CD14-positive monocyte (primary cell): ENCODE measurements at regions not wholly inside any gene's neighbourhood (a gene's known extent, or its start where the extent isn't known, plus 50 kb on each side); places are given as distances from the start of the nearest gene placed in this dataset.

Source experiments
- DNase-seq, 3 donors: peaks; one replicate each; pipeline ENCODE4 v3.0.0-alpha.2; 2011 to 2022
- H2AFZ ChIP-seq: 2 replicates; pipeline ENCODE4 v1.6.0; 2012; ENCODE audit warnings: mild to moderate bottlenecking, low read depth, low read length, inconsistent platforms; ENCODE audit not compliant: insufficient read depth, poor library complexity, severe bottlenecking
- H3K27ac ChIP-seq, 2 donors: 1 replicate in 1 of 2; 2 replicates in 1 of 2; pipeline ENCODE4 v1.5.1; 2012 to 2013; ENCODE audit warnings: low read length in 2 of 2, control low read depth in 1 of 2, inconsistent platforms in 1 of 2, low read depth in 1 of 2, mild to moderate bottlenecking in 1 of 2
- H3K27me3 ChIP-seq, 2 donors: one replicate each; pipeline versions ENCODE4 v1.6.0 to v1.6.1; 2011 to 2013; ENCODE audit warnings: low read length in 2 of 2; ENCODE audit not compliant: control insufficient read depth in 2 of 2, insufficient read depth in 2 of 2
- H3K36me3 ChIP-seq, 2 donors: replicated peaks in 1 of 2; 1 replicate in 1 of 2; 2 replicates in 1 of 2; pipeline versions ENCODE4 v1.5.1 to v1.6.1; 2012 to 2013; ENCODE audit warnings: low read length in 2 of 2, control low read depth in 1 of 2, inconsistent platforms in 1 of 2, mild to moderate bottlenecking in 1 of 2; ENCODE audit not compliant: insufficient read depth in 2 of 2, control insufficient read depth in 1 of 2
- H3K4me1 ChIP-seq, 2 donors: 1 replicate in 1 of 2; 2 replicates in 1 of 2; pipeline versions ENCODE4 v1.5.1 to v1.6.1; 2012 to 2013; ENCODE audit warnings: low read length in 2 of 2, control low read depth in 1 of 2, inconsistent platforms in 1 of 2, mild to moderate bottlenecking in 1 of 2, moderate library complexity in 1 of 2; ENCODE audit not compliant: insufficient read depth in 2 of 2, control insufficient read depth in 1 of 2
- H3K4me2 ChIP-seq: replicated peaks from 2 replicates; pipeline ENCODE3; 2012; ENCODE audit warnings: low read length, moderate library complexity, mild to moderate bottlenecking; ENCODE audit not compliant: poor library complexity, severe bottlenecking; ENCODE audit errors: extremely low read depth
- H3K4me3 ChIP-seq, 3 experiments: fragments of 200-600 bp in 1 of 3; sonication (generic) in 1 of 3; replicated peaks in 1 of 3; 1 replicate in 2 of 3; 2 replicates in 1 of 3; pipeline ENCODE4 v1.5.1; 2011 to 2013; ENCODE audit warnings: low read length in 3 of 3, mild to moderate bottlenecking in 3 of 3, control low read depth in 2 of 3, low read depth in 2 of 3, inconsistent platforms in 1 of 3, moderate library complexity in 1 of 3
- H3K79me2 ChIP-seq: 2 replicates; pipeline ENCODE4 v1.6.0; 2012; ENCODE audit warnings: mild to moderate bottlenecking, control low read depth, inconsistent platforms, low read length, moderate library complexity; ENCODE audit not compliant: insufficient read depth
- H3K9ac ChIP-seq: 2 replicates; pipeline ENCODE4 v1.6.0; 2017; ENCODE audit warnings: low read length, mild to moderate bottlenecking; ENCODE audit not compliant: insufficient read depth, poor library complexity, severe bottlenecking
- H3K9me3 ChIP-seq, 2 donors: replicated peaks in 1 of 2; 1 replicate in 1 of 2; 2 replicates in 1 of 2; pipeline versions ENCODE4 v1.5.1 to v1.6.1; 2012 to 2013; ENCODE audit warnings: low read length in 2 of 2, control low read depth in 1 of 2; ENCODE audit not compliant: control insufficient read depth in 1 of 2, insufficient read depth in 1 of 2
- H4K20me1 ChIP-seq: 2 replicates; pipeline ENCODE4 v1.6.0; 2012; ENCODE audit warnings: mild to moderate bottlenecking, low read length, control low read depth, moderate library complexity; ENCODE audit not compliant: insufficient read depth
- H3K27ac Mint-ChIP-seq, 7 donors: one replicate each; pipeline ENCODE4 v1.8.0; 2020; ENCODE audit warnings: mild to moderate bottlenecking in 7 of 7, mixed read lengths in 7 of 7, moderate library complexity in 6 of 7, inconsistent platforms in 2 of 7
- H3K27me3 Mint-ChIP-seq, 3 donors: one replicate each; pipeline ENCODE4 v1.8.0; 2021 to 2022; ENCODE audit warnings: low read depth in 3 of 3, mild to moderate bottlenecking in 3 of 3, mixed read lengths in 3 of 3, moderate library complexity in 3 of 3, inconsistent platforms in 1 of 3
- H3K36me3 Mint-ChIP-seq, 2 donors: one replicate each; pipeline ENCODE4 v1.8.0; 2020; ENCODE audit warnings: mixed read lengths in 2 of 2, inconsistent platforms in 1 of 2, mild to moderate bottlenecking in 1 of 2
- H3K4me1 Mint-ChIP-seq: one replicate; pipeline ENCODE4 v1.8.0; 2020; ENCODE audit warnings: mild to moderate bottlenecking, mixed read lengths
- H3K4me3 Mint-ChIP-seq, 2 donors: one replicate each; pipeline ENCODE4 v1.8.0; 2020; ENCODE audit warnings: mild to moderate bottlenecking in 2 of 2, mixed read lengths in 2 of 2, moderate library complexity in 1 of 2
- H3K9me3 Mint-ChIP-seq, 7 donors: one replicate each; pipeline ENCODE4 v1.8.0; 2020 to 2022; ENCODE audit warnings: mixed read lengths in 7 of 7, mild to moderate bottlenecking in 6 of 7, moderate library complexity in 6 of 7, inconsistent platforms in 2 of 7
- WGBS: methylation state at CpG from one replicate; pipeline ENCODE4 v1.1.5; 2013; ENCODE audit warnings: missing lambda C conversion rate; ENCODE audit not compliant: insufficient coverage; 5-methylcytosine and 5-hydroxymethylcytosine counted together
- intact Hi-C, 2 donors: fragments of 100-400 bp; cut with micrococcal nuclease; formaldehyde crosslinking; loops; one replicate each; pipeline versions ENCODE4 v1.15.0 to v1.15.1; 2023
- TF ChIP-seq, protein P1 (sequence below): fragments of 200-600 bp; IDR thresholded peaks from one replicate; pipeline ENCODE4 v1.8.0; 2022; ENCODE audit warnings: antibody characterized with exemption, mild to moderate bottlenecking

DNA sequence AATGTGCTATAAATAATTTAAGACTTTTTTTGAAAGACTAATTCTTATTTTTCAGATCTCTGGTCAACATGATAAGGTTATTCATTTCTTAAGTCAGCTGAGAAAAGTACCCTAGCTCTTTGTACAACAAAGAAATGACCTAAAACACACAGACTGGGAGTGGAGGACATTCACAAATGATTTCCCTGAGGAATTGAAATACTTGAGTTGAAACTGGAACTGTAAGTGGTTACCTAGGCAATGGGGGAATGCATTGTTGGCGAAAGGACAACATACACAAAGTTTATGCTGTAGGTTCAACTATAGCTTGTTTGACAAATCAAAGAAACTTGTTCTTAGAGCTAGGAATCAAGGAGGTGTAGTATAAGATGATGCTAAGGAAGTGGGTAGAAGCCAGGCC lies 915.5 kb downstream of the FAT4 start:
- Mint-ChIP-seq H3K9me3 (peaks cover 0 to 2% (median 0%) of the 10 kb centered on the region in 7 donors), H3K4me3 (no peak overlapping the region)
- 100% methylated on average over 1 of the region's 1 CpG for WGBS

DNA sequence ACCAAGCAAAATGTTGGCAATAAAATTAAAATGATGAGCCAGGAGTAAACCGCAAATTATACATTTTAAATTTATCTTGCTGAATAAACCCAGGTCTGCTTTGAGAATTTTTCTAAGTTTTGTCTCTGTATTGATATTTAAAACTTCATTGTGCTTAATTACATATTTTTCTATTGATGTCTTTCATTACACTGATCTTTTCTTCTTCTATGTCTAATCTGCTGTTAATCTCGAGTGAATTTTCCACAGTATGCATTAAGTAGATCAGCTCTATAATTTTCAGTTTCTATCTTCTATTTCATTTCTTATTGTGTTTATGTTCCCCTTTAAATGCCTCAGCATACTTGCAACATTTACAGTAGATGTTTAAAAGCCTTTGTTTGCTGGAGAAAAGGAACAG lies 918.7 kb downstream of the FAT4 start:
- no peak for DNase-seq
- Histone ChIP-seq H4K20me1 (no peaks in the 10 kb centered on the region), H3K79me2 (no peaks in the 10 kb centered on the region), H3K4me2 (no peak overlapping the region), H3K27me3 (no peaks in the 10 kb centered on the region), H3K27ac (no peak overlapping the region), H3K4me1 (no peaks in the 10 kb centered on the region), H3K9me3 (peaks cover 0 to 4% of the 10 kb centered on the region in 2 donors), H3K4me3 (no peak overlapping the region), H3K9ac (no peak overlapping the region), H3K36me3 (no peaks in the 10 kb centered on the region), H2AFZ (no peak overlapping the region)
- intact Hi-C loops = no loop called here
- Mint-ChIP-seq H3K4me1 (no peaks in the 10 kb centered on the region), H3K4me3 (no peak overlapping the region), H3K27ac (no peak overlapping the region), H3K9me3 (peaks cover 0 to 10% (median 1%) of the 10 kb centered on the region in 7 donors), H3K27me3 (no peaks in the 10 kb centered on the region), H3K36me3 (no peaks in the 10 kb centered on the region)
- TF ChIP-seq, protein P1, sequence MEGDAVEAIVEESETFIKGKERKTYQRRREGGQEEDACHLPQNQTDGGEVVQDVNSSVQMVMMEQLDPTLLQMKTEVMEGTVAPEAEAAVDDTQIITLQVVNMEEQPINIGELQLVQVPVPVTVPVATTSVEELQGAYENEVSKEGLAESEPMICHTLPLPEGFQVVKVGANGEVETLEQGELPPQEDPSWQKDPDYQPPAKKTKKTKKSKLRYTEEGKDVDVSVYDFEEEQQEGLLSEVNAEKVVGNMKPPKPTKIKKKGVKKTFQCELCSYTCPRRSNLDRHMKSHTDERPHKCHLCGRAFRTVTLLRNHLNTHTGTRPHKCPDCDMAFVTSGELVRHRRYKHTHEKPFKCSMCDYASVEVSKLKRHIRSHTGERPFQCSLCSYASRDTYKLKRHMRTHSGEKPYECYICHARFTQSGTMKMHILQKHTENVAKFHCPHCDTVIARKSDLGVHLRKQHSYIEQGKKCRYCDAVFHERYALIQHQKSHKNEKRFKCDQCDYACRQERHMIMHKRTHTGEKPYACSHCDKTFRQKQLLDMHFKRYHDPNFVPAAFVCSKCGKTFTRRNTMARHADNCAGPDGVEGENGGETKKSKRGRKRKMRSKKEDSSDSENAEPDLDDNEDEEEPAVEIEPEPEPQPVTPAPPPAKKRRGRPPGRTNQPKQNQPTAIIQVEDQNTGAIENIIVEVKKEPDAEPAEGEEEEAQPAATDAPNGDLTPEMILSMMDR = no peak
- WGBS = no CpG with 5 or more reads among the region's 2 CpGs

More for the DNA sequence above, 915.5 kb downstream of the FAT4 start:
- Histone ChIP-seq H3K27me3 (no peaks in the 10 kb centered on the region), H4K20me1 (no peaks in the 10 kb centered on the region), H3K4me2 (no peak overlapping the region), H3K4me3 (no peak overlapping the region), H3K36me3 (no peaks in the 10 kb centered on the region), H3K79me2 (no peaks in the 10 kb centered on the region), H2AFZ (no peak overlapping the region), H3K9ac (no peak overlapping the region), H3K27ac (no peak overlapping the region), H3K9me3 (no peaks in the 10 kb centered on the region), H3K4me1 (no peaks in the 10 kb centered on the region)
- TF ChIP-seq, protein P1 = no peak
- Mint-ChIP-seq H3K4me1 (no peaks in the 10 kb centered on the region), H3K27me3 (no peaks in the 10 kb centered on the region), H3K36me3 (no peaks in the 10 kb centered on the region), H3K27ac (no peak overlapping the region)
- DNase-seq = no peak
- intact Hi-C loops = no loop called here
